ENCODE measurements at regions not wholly inside any gene's neighbourhood (a gene's known extent, or its start where the extent isn't known, plus 50 kb on each side); places are given as distances from the start of the nearest gene placed in this dataset.
"Not testable (repeated sequence)": the region's sequence is repeated elsewhere in the genome, so short reads cannot be mapped to it uniquely, and the experiment has no call there.

GRCh38 chr2:209138079-209138478, 285.8 kb upstream of the MAP2 start:
- no peak overlapping the region for H3K27ac Mint-ChIP-seq
- DNase-seq: no peak
- H3K36me3 Mint-ChIP-seq: no peaks in the 10 kb centered on the region
- peaks cover 0 to 1% (median 0%) of the 10 kb centered on the region in 3 donors for H3K27me3 Mint-ChIP-seq (ENCODE audit: low read depth in 3 of 3)
- no peak overlapping the region for H3K4me3 Mint-ChIP-seq
- H3K4me1 Mint-ChIP-seq: no peaks in the 10 kb centered on the region
- peaks cover 0 to 21% (median 8%) of the 10 kb centered on the region in 6 donors for H3K9me3 Mint-ChIP-seq

GRCh38 chr2:209141142-209141541, 282.7 kb upstream of the MAP2 start:
- Mint-ChIP-seq H3K4me1 (no peaks in the 10 kb centered on the region), H3K4me3 (no peak overlapping the region), H3K27ac (no peak overlapping the region), H3K27me3 (ENCODE audit: low read depth in 3 of 3) (peaks cover 0 to 1% (median 0%) of the 10 kb centered on the region in 3 donors), H3K9me3 (peaks cover 0 to 23% (median 7%) of the 10 kb centered on the region in 6 donors), H3K36me3 (no peaks in the 10 kb centered on the region)
- DNase-seq: no peak

- Mint-ChIP-seq H3K9me3 (peaks cover 0 to 23% (median 6%) of the 10 kb centered on the region in 6 donors), H3K27ac (no peak overlapping the region), H3K4me3 (no peak overlapping the region), H3K4me1 (no peaks in the 10 kb centered on the region), H3K27me3 (ENCODE audit: low read depth in 3 of 3) (peaks cover 0 to 2% (median 1%) of the 10 kb centered on the region in 3 donors), H3K36me3 (no peaks in the 10 kb centered on the region)
- no peak for DNase-seq
Observed at GRCh38 chr2:209141818-209142217, 282.0 kb upstream of the MAP2 start.

GRCh38 chr2:209145220-209145691, 278.6 kb upstream of the MAP2 start:
- not testable (repeated sequence) for H3K4me3 Mint-ChIP-seq; H3K4me1 Mint-ChIP-seq; H3K27ac Mint-ChIP-seq; H3K36me3 Mint-ChIP-seq; DNase-seq; H3K27me3 Mint-ChIP-seq (ENCODE audit: low read depth in 3 of 3)
- peaks cover 0 to 15% (median 4%) of the 10 kb centered on the region in 6 donors for H3K9me3 Mint-ChIP-seq

- H3K27ac Mint-ChIP-seq: no peak overlapping the region
- H3K4me3 Mint-ChIP-seq: no peak overlapping the region
- H3K36me3 Mint-ChIP-seq: no peaks in the 10 kb centered on the region
- no peak for DNase-seq
- H3K4me1 Mint-ChIP-seq: no peaks in the 10 kb centered on the region
- H3K9me3 Mint-ChIP-seq: peaks cover 0 to 15% (median 6%) of the 10 kb centered on the region in 6 donors
- peaks cover 0 to 2% (median 0%) of the 10 kb centered on the region in 3 donors for H3K27me3 Mint-ChIP-seq (ENCODE audit: low read depth in 3 of 3)
Observed at GRCh38 chr2:209145941-209146681, 277.7 kb upstream of the MAP2 start.

DNA sequence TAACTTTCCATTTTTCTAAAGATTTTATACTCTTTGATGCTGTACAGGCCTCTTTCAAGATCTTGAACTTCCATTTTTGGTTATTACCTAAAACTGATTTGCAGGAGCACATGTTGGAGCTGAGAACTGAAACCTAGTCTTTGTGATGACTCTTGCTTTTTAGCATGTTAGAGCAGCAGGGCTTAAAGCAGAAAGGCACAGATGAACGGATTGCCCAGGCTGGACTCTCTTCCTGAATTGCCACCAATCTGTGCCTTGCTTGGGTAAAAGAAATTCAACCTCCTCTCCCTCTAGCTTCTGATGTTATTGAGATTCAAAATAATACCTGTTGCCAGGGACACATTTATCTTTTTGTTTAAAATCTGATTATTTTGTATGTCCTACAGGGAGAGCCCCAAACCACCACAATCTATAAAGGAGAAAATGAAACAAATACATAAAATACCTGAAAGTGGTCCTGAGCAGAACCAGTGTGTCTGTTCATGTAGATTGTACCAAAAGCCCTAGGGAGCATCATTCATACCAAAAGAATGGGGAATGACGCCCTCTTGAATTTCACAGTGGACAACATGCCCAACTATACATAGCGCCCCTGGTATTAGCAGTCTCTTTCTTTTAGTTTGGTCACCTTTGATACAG, 277.0 kb upstream of the MAP2 start:
- H3K36me3 Mint-ChIP-seq: no peaks in the 10 kb centered on the region
- H3K4me1 Mint-ChIP-seq: no peaks in the 10 kb centered on the region
- H3K27me3 Mint-ChIP-seq (ENCODE audit: low read depth in 3 of 3): peaks cover 0 to 2% (median 0%) of the 10 kb centered on the region in 3 donors
- peaks cover 0 to 15% (median 7%) of the 10 kb centered on the region in 6 donors for H3K9me3 Mint-ChIP-seq
- no peak overlapping the region for H3K27ac Mint-ChIP-seq
- no peak for DNase-seq
- H3K4me3 Mint-ChIP-seq: no peak overlapping the region

DNA sequence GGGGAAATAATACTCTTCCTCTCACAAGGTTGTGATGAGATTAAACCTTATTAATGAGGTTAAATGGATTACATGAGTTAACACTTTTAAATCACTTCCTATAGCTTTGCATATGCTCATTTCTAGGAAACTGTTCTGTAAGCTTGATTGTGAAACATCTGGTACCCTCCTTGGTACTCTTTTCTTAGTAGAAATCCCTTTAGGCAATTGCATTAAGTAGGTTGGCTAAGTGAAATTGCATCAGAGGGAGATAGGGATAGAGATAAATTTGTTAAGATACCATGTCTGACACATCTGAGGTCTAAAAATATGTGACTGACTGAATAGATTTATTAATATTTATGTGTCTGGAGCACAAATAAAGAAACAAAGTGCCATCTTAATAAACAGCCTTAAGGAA, 275.9 kb upstream of the MAP2 start:
- no peaks in the 10 kb centered on the region for H3K4me1 Mint-ChIP-seq
- DNase-seq: no peak
- no peak overlapping the region for H3K27ac Mint-ChIP-seq
- H3K27me3 Mint-ChIP-seq (ENCODE audit: low read depth in 3 of 3): peaks cover 0 to 2% (median 0%) of the 10 kb centered on the region in 3 donors
- no peaks in the 10 kb centered on the region for H3K36me3 Mint-ChIP-seq
- H3K9me3 Mint-ChIP-seq: peaks cover 0 to 8% (median 7%) of the 10 kb centered on the region in 6 donors
- no peak overlapping the region for H3K4me3 Mint-ChIP-seq

- H3K27ac Mint-ChIP-seq: no peak overlapping the region
- H3K27me3 Mint-ChIP-seq (ENCODE audit: low read depth in 3 of 3): no peaks in the 10 kb centered on the region
- DNase-seq: no peak
- no peak overlapping the region for H3K4me3 Mint-ChIP-seq
- peaks cover 0 to 20% (median 5%) of the 10 kb centered on the region in 6 donors for H3K9me3 Mint-ChIP-seq
- H3K4me1 Mint-ChIP-seq: no peaks in the 10 kb centered on the region
- no peaks in the 10 kb centered on the region for H3K36me3 Mint-ChIP-seq
Observed at GRCh38 chr2:209160800-209161588, 262.9 kb upstream of the MAP2 start.

GRCh38 chr2:209162129-209162528, 261.7 kb upstream of the MAP2 start:
- no peak overlapping the region for H3K27ac Mint-ChIP-seq
- no peak for DNase-seq
- no peaks in the 10 kb centered on the region for H3K36me3 Mint-ChIP-seq
- no peaks in the 10 kb centered on the region for H3K4me1 Mint-ChIP-seq
- no peaks in the 10 kb centered on the region for H3K27me3 Mint-ChIP-seq (ENCODE audit: low read depth in 3 of 3)
- peaks cover 0 to 14% (median 5%) of the 10 kb centered on the region in 6 donors for H3K9me3 Mint-ChIP-seq
- H3K4me3 Mint-ChIP-seq: no peak overlapping the region

DNA sequence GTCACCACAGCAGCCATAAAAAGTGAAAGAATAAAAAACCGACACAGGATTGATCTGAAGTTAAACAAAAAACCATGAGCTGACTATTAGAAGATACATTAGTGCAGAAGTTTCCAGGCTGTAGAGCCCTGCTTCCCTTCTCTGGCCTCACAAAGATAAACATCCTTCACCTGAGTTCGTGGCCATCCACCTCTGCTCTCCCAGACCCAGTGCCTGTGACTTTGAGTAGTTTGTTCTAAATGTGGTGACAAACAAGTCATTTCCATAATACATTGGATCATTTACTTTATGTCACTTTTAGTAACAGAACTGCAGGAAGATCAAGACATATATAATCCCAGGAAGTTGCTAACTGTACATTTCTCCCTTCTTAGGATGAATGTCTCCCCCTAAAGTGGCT, 241.9 kb upstream of the MAP2 start:
- DNase-seq: no peak
- H3K27ac Mint-ChIP-seq: no peak overlapping the region
- H3K36me3 Mint-ChIP-seq: no peaks in the 10 kb centered on the region
- H3K4me3 Mint-ChIP-seq: no peak overlapping the region
- no peaks in the 10 kb centered on the region for H3K4me1 Mint-ChIP-seq
- peaks cover 0 to 2% (median 2%) of the 10 kb centered on the region in 3 donors for H3K27me3 Mint-ChIP-seq (ENCODE audit: low read depth in 3 of 3)
- H3K9me3 Mint-ChIP-seq: peaks cover 11 to 34% (median 15%) of the 10 kb centered on the region in 6 donors

DNA sequence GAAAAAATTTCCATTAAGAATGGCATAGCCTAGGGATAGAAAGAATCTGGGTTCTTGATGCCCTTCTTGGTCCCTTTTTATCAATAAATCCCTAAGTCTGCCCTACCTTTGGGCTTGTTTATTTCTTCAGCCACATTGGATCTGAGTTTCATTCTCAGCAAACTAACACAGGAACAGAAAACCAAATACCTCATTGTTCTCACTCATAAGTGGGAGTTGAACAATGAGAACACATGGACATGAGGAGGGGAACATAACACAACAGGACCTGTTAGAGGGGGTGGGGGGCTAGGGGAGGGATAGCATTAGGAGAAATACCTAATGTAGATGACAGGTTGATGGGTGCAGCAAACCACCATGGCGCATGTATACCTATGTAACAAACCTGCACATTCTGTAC, 237.0 kb upstream of the MAP2 start:
- peaks cover 2 to 22% (median 14%) of the 10 kb centered on the region in 6 donors for H3K9me3 Mint-ChIP-seq
- not testable (repeated sequence) for H3K36me3 Mint-ChIP-seq; DNase-seq; H3K27ac Mint-ChIP-seq; H3K27me3 Mint-ChIP-seq (ENCODE audit: low read depth in 3 of 3); H3K4me3 Mint-ChIP-seq; H3K4me1 Mint-ChIP-seq

GRCh38 chr2:209189893-209190292, 234.0 kb upstream of the MAP2 start:
- no peak overlapping the region for H3K4me3 Mint-ChIP-seq
- H3K27ac Mint-ChIP-seq: no peak overlapping the region
- H3K4me1 Mint-ChIP-seq: no peaks in the 10 kb centered on the region
- peaks cover 2 to 16% (median 7%) of the 10 kb centered on the region in 6 donors for H3K9me3 Mint-ChIP-seq
- DNase-seq: no peak
- H3K27me3 Mint-ChIP-seq (ENCODE audit: low read depth in 3 of 3): no peaks in the 10 kb centered on the region
- no peaks in the 10 kb centered on the region for H3K36me3 Mint-ChIP-seq

DNA sequence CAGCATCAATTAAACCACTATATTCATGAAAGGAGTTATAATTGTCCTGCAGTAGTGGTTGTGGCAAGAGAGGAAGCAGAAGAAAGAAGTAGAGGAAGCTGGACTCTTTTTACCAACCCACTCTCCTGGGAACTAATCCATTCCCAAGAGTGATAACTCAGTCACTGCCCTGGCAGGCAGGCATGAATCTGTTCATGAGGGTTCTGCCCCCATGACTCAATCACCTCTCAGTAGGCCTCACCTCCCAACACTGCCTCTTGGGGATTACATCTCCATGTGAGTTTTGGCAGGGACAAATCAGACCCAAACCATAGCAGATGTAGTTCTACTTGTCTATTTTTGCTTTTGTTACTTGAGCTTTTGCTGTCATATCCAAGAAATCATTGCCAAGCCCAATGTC, 232.7 kb upstream of the MAP2 start:
- H3K4me3 Mint-ChIP-seq: no peak overlapping the region
- no peaks in the 10 kb centered on the region for H3K36me3 Mint-ChIP-seq
- H3K4me1 Mint-ChIP-seq: no peaks in the 10 kb centered on the region
- H3K27me3 Mint-ChIP-seq (ENCODE audit: low read depth in 3 of 3): no peaks in the 10 kb centered on the region
- peaks cover 6 to 16% (median 10%) of the 10 kb centered on the region in 6 donors for H3K9me3 Mint-ChIP-seq
- DNase-seq: no peak
- no peak overlapping the region for H3K27ac Mint-ChIP-seq

DNA sequence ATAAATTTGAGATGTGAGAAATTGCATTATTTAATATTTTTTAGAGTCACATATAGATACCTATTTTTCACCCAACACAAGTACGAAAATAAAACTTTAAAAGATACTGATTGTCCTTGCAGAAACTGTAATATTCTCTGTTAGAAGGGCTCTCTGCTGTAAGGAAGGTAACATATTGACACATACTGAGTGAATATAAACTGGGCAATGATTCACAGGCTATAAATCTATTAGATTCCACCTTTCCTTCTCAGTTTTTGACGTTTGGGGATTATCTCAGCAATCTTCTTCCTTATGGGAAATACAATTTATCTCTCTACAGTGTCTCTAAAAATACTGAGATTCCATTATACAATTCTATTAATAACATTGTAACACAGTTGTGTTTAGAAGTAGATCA, 229.1 kb upstream of the MAP2 start:
- no peaks in the 10 kb centered on the region for H3K36me3 Mint-ChIP-seq
- no peaks in the 10 kb centered on the region for H3K27me3 Mint-ChIP-seq (ENCODE audit: low read depth in 3 of 3)

More for the DNA sequence above, 229.1 kb upstream of the MAP2 start:
- H3K9me3 Mint-ChIP-seq: peaks cover 2 to 33% (median 14%) of the 10 kb centered on the region in 6 donors
- H3K4me1 Mint-ChIP-seq: no peaks in the 10 kb centered on the region
- no peak overlapping the region for H3K4me3 Mint-ChIP-seq
- no peak for DNase-seq
- no peak overlapping the region for H3K27ac Mint-ChIP-seq
